IPS-18a (cell line): ENCODE measurements at regions not wholly inside any gene's neighbourhood (a gene's known extent, or its start where the extent isn't known, plus 50 kb on each side); places are given as distances from the start of the nearest gene placed in this dataset.

Source experiments
- H3K27ac ChIP-seq: one replicate; pipeline ENCODE4 v1.5.1; 2013; ENCODE audit warnings: low read length
- H3K27me3 ChIP-seq: one replicate; pipeline ENCODE4 v1.6.1; 2013; ENCODE audit warnings: mild to moderate bottlenecking, low read length; ENCODE audit not compliant: control insufficient read depth, insufficient read depth
- H3K36me3 ChIP-seq: one replicate; pipeline ENCODE4 v1.6.1; 2013; ENCODE audit warnings: low read depth, low read length; ENCODE audit not compliant: control insufficient read depth
- H3K4me1 ChIP-seq: one replicate; pipeline ENCODE4 v1.6.1; 2013; ENCODE audit warnings: low read depth, low read length; ENCODE audit not compliant: control insufficient read depth
- H3K4me3 ChIP-seq: one replicate; pipeline ENCODE4 v1.5.1; 2013; ENCODE audit warnings: low read length
- H3K9ac ChIP-seq: one replicate; pipeline ENCODE4 v1.6.1; 2013; ENCODE audit warnings: mild to moderate bottlenecking, low read length, moderate library complexity
- H3K9me3 ChIP-seq: one replicate; pipeline ENCODE4 v1.6.1; 2013; ENCODE audit warnings: low read depth, low read length; ENCODE audit not compliant: control insufficient read depth

GRCh38 chr21:18959817-18960216 is 556.2 kb upstream of the TMPRSS15 start:
- no peaks in the 10 kb centered on the region for H3K36me3 ChIP-seq

GRCh38 chr21:18960306-18960705 is 556.7 kb upstream of the TMPRSS15 start:
- Histone ChIP-seq H3K4me1 (no peaks in the 10 kb centered on the region), H3K4me3 (no peak overlapping the region), H3K9me3 (no peaks in the 10 kb centered on the region), H3K27ac (no peak overlapping the region), H3K36me3 (no peaks in the 10 kb centered on the region), H3K27me3 (no peaks in the 10 kb centered on the region), H3K9ac (no peak overlapping the region)

More at GRCh38 chr21:18959817-18960216, 556.2 kb upstream of the TMPRSS15 start:
- Histone ChIP-seq H3K27ac (no peak overlapping the region), H3K9me3 (no peaks in the 10 kb centered on the region), H3K4me1 (no peaks in the 10 kb centered on the region), H3K27me3 (no peaks in the 10 kb centered on the region), H3K4me3 (no peak overlapping the region), H3K9ac (no peak overlapping the region)

GRCh38 chr21:18970416-18970815 is 566.8 kb upstream of the TMPRSS15 start:
- H3K4me1 ChIP-seq: no peaks in the 10 kb centered on the region
- no peak overlapping the region for H3K9ac ChIP-seq
- no peak overlapping the region for H3K27ac ChIP-seq
- H3K27me3 ChIP-seq: no peaks in the 10 kb centered on the region
- no peaks in the 10 kb centered on the region for H3K36me3 ChIP-seq
- no peaks in the 10 kb centered on the region for H3K9me3 ChIP-seq
- H3K4me3 ChIP-seq: no peak overlapping the region

GRCh38 chr21:18970941-18971340 is 567.4 kb upstream of the TMPRSS15 start:
- no peaks in the 10 kb centered on the region for H3K9me3 ChIP-seq
- H3K4me1 ChIP-seq: no peaks in the 10 kb centered on the region
- H3K27ac ChIP-seq: no peak overlapping the region
- H3K36me3 ChIP-seq: no peaks in the 10 kb centered on the region
- H3K27me3 ChIP-seq: no peaks in the 10 kb centered on the region
- no peak overlapping the region for H3K4me3 ChIP-seq
- H3K9ac ChIP-seq: no peak overlapping the region

- H3K36me3 ChIP-seq: no peaks in the 10 kb centered on the region
- no peaks in the 10 kb centered on the region for H3K27me3 ChIP-seq
- no peak overlapping the region for H3K4me3 ChIP-seq
- H3K9ac ChIP-seq: no peak overlapping the region
- no peaks in the 10 kb centered on the region for H3K4me1 ChIP-seq
- no peaks in the 10 kb centered on the region for H3K9me3 ChIP-seq
- H3K27ac ChIP-seq: no peak overlapping the region
Measured at GRCh38 chr21:18985584-18985983, 582.0 kb upstream of the TMPRSS15 start.

- Histone ChIP-seq H3K9ac (no peak overlapping the region), H3K27me3 (no peaks in the 10 kb centered on the region), H3K36me3 (no peaks in the 10 kb centered on the region), H3K4me1 (no peaks in the 10 kb centered on the region), H3K4me3 (no peak overlapping the region), H3K9me3 (no peaks in the 10 kb centered on the region), H3K27ac (no peak overlapping the region)
Measured at GRCh38 chr21:18986197-18986596, 582.6 kb upstream of the TMPRSS15 start.

- Histone ChIP-seq H3K27me3 (no peaks in the 10 kb centered on the region), H3K9me3 (no peaks in the 10 kb centered on the region), H3K4me1 (no peaks in the 10 kb centered on the region), H3K4me3 (no peak overlapping the region), H3K27ac (no peak overlapping the region), H3K36me3 (no peaks in the 10 kb centered on the region), H3K9ac (no peak overlapping the region)
Measured at GRCh38 chr21:18987520-18988026, 584.0 kb upstream of the TMPRSS15 start.

GRCh38 chr21:18989953-18990495 is 586.4 kb upstream of the TMPRSS15 start:
- H3K36me3 ChIP-seq: no peaks in the 10 kb centered on the region
- H3K9ac ChIP-seq: no peak overlapping the region
- no peak overlapping the region for H3K27ac ChIP-seq
- no peaks in the 10 kb centered on the region for H3K4me1 ChIP-seq
- H3K27me3 ChIP-seq: no peaks in the 10 kb centered on the region
- no peaks in the 10 kb centered on the region for H3K9me3 ChIP-seq
- H3K4me3 ChIP-seq: no peak overlapping the region

- Histone ChIP-seq H3K27ac (no peak overlapping the region), H3K27me3 (no peaks in the 10 kb centered on the region), H3K36me3 (no peaks in the 10 kb centered on the region), H3K9me3 (peaks cover 6% of the 10 kb centered on the region), H3K9ac (no peak overlapping the region), H3K4me1 (no peaks in the 10 kb centered on the region), H3K4me3 (no peak overlapping the region)
Measured at GRCh38 chr21:18991846-18992245, 588.3 kb upstream of the TMPRSS15 start.

GRCh38 chr21:19010251-19010650 is 606.7 kb upstream of the TMPRSS15 start:
- Histone ChIP-seq H3K4me1 (no peaks in the 10 kb centered on the region), H3K9me3 (no peaks in the 10 kb centered on the region), H3K4me3 (no peak overlapping the region), H3K27me3 (no peaks in the 10 kb centered on the region), H3K36me3 (no peaks in the 10 kb centered on the region), H3K27ac (no peak overlapping the region), H3K9ac (no peak overlapping the region)

- H3K4me1 ChIP-seq: no peaks in the 10 kb centered on the region
- H3K36me3 ChIP-seq: no peaks in the 10 kb centered on the region
- H3K27me3 ChIP-seq: no peaks in the 10 kb centered on the region
- no peak overlapping the region for H3K4me3 ChIP-seq
- no peak overlapping the region for H3K27ac ChIP-seq
- no peak overlapping the region for H3K9ac ChIP-seq
- H3K9me3 ChIP-seq: no peaks in the 10 kb centered on the region
Measured at GRCh38 chr21:19010996-19011395, 607.4 kb upstream of the TMPRSS15 start.

- H3K36me3 ChIP-seq: no peaks in the 10 kb centered on the region
- H3K4me3 ChIP-seq: no peak overlapping the region
- H3K9me3 ChIP-seq: no peaks in the 10 kb centered on the region
- no peaks in the 10 kb centered on the region for H3K4me1 ChIP-seq
- H3K9ac ChIP-seq: no peak overlapping the region
- no peak overlapping the region for H3K27ac ChIP-seq
- H3K27me3 ChIP-seq: no peaks in the 10 kb centered on the region
Measured at GRCh38 chr21:19011451-19011850, 607.9 kb upstream of the TMPRSS15 start.
